Gastrocnemius medialis (tissue), 4 donors: ENCODE measurements at regions not wholly inside any gene's neighbourhood (a gene's known extent, or its start where the extent isn't known, plus 50 kb on each side); places are given as distances from the start of the nearest gene placed in this dataset.

ENCODE experiments used
- POLR2A ChIP-seq, 2 donors: fragments of 450-650 bp; IDR thresholded peaks; one replicate each; pipeline ENCODE4 v1.6.1; 2017; ENCODE audit warnings: antibody characterized with exemption in 2 of 2, mild to moderate bottlenecking in 2 of 2, moderate library complexity in 2 of 2
- TF ChIP-seq, protein P1 (sequence below), 5 experiments: fragments of 450-650 bp in 3 of 5; fragments of 200-600 bp in 2 of 5; sonication (generic) in 2 of 5; IDR thresholded peaks in 4 of 5; conservative IDR thresholded peaks in 1 of 5; 1 replicate in 4 of 5; 2 replicates in 1 of 5; pipeline ENCODE4 v1.5.1; 2016 to 2019; ENCODE audit warnings: antibody characterized with exemption in 5 of 5, mild to moderate bottlenecking in 3 of 5, moderate library complexity in 3 of 5

DNA sequence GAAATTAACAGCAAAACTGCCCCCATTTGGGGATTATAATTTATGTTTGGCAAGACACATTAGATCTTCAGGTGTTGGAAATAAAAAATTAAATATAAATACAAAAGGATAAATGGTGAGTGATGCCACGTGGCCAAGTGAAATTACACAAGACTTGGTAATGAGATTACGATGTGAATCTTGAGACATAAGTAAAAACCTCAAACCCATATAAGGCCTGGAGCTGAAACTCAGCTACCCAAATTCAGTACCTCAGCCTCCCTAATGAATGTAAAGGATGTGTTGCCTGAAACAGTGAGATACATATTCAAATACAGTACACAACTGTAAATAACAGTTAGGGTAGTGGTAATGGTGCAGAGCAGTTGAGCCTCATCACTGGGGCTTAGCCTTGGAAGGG is 1146.6 kb downstream of the OTOL1 start:
- TF ChIP-seq, protein P1, sequence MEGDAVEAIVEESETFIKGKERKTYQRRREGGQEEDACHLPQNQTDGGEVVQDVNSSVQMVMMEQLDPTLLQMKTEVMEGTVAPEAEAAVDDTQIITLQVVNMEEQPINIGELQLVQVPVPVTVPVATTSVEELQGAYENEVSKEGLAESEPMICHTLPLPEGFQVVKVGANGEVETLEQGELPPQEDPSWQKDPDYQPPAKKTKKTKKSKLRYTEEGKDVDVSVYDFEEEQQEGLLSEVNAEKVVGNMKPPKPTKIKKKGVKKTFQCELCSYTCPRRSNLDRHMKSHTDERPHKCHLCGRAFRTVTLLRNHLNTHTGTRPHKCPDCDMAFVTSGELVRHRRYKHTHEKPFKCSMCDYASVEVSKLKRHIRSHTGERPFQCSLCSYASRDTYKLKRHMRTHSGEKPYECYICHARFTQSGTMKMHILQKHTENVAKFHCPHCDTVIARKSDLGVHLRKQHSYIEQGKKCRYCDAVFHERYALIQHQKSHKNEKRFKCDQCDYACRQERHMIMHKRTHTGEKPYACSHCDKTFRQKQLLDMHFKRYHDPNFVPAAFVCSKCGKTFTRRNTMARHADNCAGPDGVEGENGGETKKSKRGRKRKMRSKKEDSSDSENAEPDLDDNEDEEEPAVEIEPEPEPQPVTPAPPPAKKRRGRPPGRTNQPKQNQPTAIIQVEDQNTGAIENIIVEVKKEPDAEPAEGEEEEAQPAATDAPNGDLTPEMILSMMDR (IDR thresholded peaks at IDR 0.05 in 4 of 5, conservative IDR thresholded peaks at IDR 0.05 in 1 of 5) = no peak
- TF ChIP-seq POLR2A (IDR thresholded peaks at IDR 0.05) = no peak
